ENCODE measurements at regions not wholly inside any gene's neighbourhood (a gene's known extent, or its start where the extent isn't known, plus 50 kb on each side); places are given as distances from the start of the nearest gene placed in this dataset.
A peak's percentile ranks its signal among the peaks of the same experiment; 100 is the strongest.

GRCh38 chr13:62653371-62653770 is 1237.7 kb upstream of the PCDH20 start (continued):
- TF ChIP-seq ARID4B (CRISPR knock-in tag; IDR thresholded peaks at IDR 0.05; ENCODE audit: borderline replicate concordance) (no peak), ATF6 (CRISPR knock-in tag; IDR thresholded peaks at IDR 0.05) (no peak)

- ChIA-PET POLR2A (no interaction called here), CTCF (no interaction called here)
- no peak overlapping the region for H3K4me3 Mint-ChIP-seq
- DNase-seq (ENCODE audit: low spot score) (peak; percentile 18), ATAC-seq (peak; percentile 96)
- H3K9me3 Mint-ChIP-seq, result peaks cover 11% of the 10 kb centered on the region
- H3K27me3 Mint-ChIP-seq (ENCODE audit: low read depth), result no peaks in the 10 kb centered on the region
- no peak for TF ChIP-seq TCF7 (CRISPR knock-in tag; IDR thresholded peaks at IDR 0.05; ENCODE audit: low read depth)
- no peak for TF ChIP-seq NFYB (CRISPR knock-in tag; conservative IDR thresholded peaks at IDR 0.05; ENCODE audit: low read depth)
- no peak for TF ChIP-seq E2F1 (CRISPR knock-in tag; IDR thresholded peaks at IDR 0.05)
- no peak for TF ChIP-seq ZSCAN18 (CRISPR knock-in tag; IDR thresholded peaks at IDR 0.05)
- no peak for TF ChIP-seq E2F5 (CRISPR knock-in tag; IDR thresholded peaks at IDR 0.05)
- TF ChIP-seq ATF3 (CRISPR knock-in tag; conservative IDR thresholded peaks at IDR 0.05), result no peak
- no peak for TF ChIP-seq USF2 (CRISPR knock-in tag; IDR thresholded peaks at IDR 0.05)
- no peak for TF ChIP-seq IRF1 (CRISPR knock-in tag; IDR thresholded peaks at IDR 0.05)
- TF ChIP-seq AR (CRISPR knock-in tag; IDR thresholded peaks at IDR 0.05), result no peak
- H3K27ac Mint-ChIP-seq, result peak overlapping the region; percentile 19; the same call in 1 of the 2 replicates
- H3K36me3 Mint-ChIP-seq, result peaks cover 5% of the 10 kb centered on the region
- peaks cover 20% of the 10 kb centered on the region for H3K4me1 Mint-ChIP-seq
Observed at GRCh38 chr13:62643799-62644524, 1228.3 kb upstream of the PCDH20 start.
